Stimulated activated CD4-positive, alpha-beta T cell treated with anti-CD3 and anti-CD28 coated beads, Interleukin-1b, Interleukin-23, amount 100 ng/mL, for 4 hours (primary cell): ENCODE measurements at regions not wholly inside any gene's neighbourhood (a gene's known extent, or its start where the extent isn't known, plus 50 kb on each side); places are given as distances from the start of the nearest gene placed in this dataset.
"Not testable (repeated sequence)": the region's sequence is repeated elsewhere in the genome, so short reads cannot be mapped to it uniquely, and the experiment has no call there.

ENCODE experiments used
- DNase-seq, 2 donors: peaks; one replicate each; pipeline ENCODE4 v3.0.0-alpha.2; 2020; ENCODE audit warnings: low read depth in 2 of 2

- no peak for DNase-seq
Observed at GRCh38 chr15:70231484-70231883, 133.8 kb upstream of the TLE3 start.

- not testable (repeated sequence) for DNase-seq
Observed at GRCh38 chr15:70227918-70228317, 130.2 kb upstream of the TLE3 start.

- DNase-seq, result no peak
Observed at GRCh38 chr15:70227147-70227546, 129.4 kb upstream of the TLE3 start.

- no peak for DNase-seq
Observed at GRCh38 chr15:70226337-70226980, 128.7 kb upstream of the TLE3 start.

- no peak for DNase-seq
Observed at GRCh38 chr15:70225416-70225815, 127.7 kb upstream of the TLE3 start.

GRCh38 chr15:70222606-70223005 lies 124.9 kb upstream of the TLE3 start:
- no peak for DNase-seq

GRCh38 chr15:70220490-70221096 lies 122.9 kb upstream of the TLE3 start:
- DNase-seq, result no peak

- no peak for DNase-seq
Observed at GRCh38 chr15:70219966-70220365, 122.2 kb upstream of the TLE3 start.

GRCh38 chr15:70219256-70219895 lies 121.7 kb upstream of the TLE3 start:
- no peak for DNase-seq

- no peak for DNase-seq
Observed at GRCh38 chr15:70217226-70218160, 119.8 kb upstream of the TLE3 start.

GRCh38 chr15:70215951-70216350 lies 118.2 kb upstream of the TLE3 start:
- no peak for DNase-seq

GRCh38 chr15:70214941-70215635 lies 117.4 kb upstream of the TLE3 start:
- no peak for DNase-seq

- no peak for DNase-seq
Observed at GRCh38 chr15:70214276-70214675, 116.6 kb upstream of the TLE3 start.

- no peak for DNase-seq
Observed at GRCh38 chr15:70213794-70214193, 116.1 kb upstream of the TLE3 start.

- no peak for DNase-seq
Observed at GRCh38 chr15:70212963-70213315, 115.2 kb upstream of the TLE3 start.

GRCh38 chr15:70212286-70212962 lies 114.7 kb upstream of the TLE3 start:
- no peak for DNase-seq

GRCh38 chr15:70210528-70210927 lies 112.8 kb upstream of the TLE3 start:
- no peak for DNase-seq

- DNase-seq, result no peak
Observed at GRCh38 chr15:70210076-70210475, 112.4 kb upstream of the TLE3 start.

GRCh38 chr15:70209499-70209898 lies 111.8 kb upstream of the TLE3 start:
- DNase-seq, result no peak

- no peak for DNase-seq
Observed at GRCh38 chr15:70208332-70208731, 110.6 kb upstream of the TLE3 start.

- DNase-seq, result no peak
Observed at GRCh38 chr15:70206668-70207067, 109.0 kb upstream of the TLE3 start.
